ENCODE measurements at regions not wholly inside any gene's neighbourhood (a gene's known extent, or its start where the extent isn't known, plus 50 kb on each side); places are given as distances from the start of the nearest gene placed in this dataset.

GRCh38 chr2:14232217-14232616, 400.3 kb upstream of the LRATD1 start:
- Histone ChIP-seq H3K9ac (ENCODE audit: insufficient read depth in 1 of 2, low read depth in 2 of 2, low read length in 2 of 2) (no peak overlapping the region), H3K4me1 (replicated peaks in 1 of 2; ENCODE audit: control insufficient read depth in 2 of 2, insufficient read depth in 2 of 2, low read length in 2 of 2) (no peaks in the 10 kb centered on the region), H3K9me3 (replicated peaks; ENCODE audit: control insufficient read depth, insufficient read depth, low read depth, low read length) (no peaks in the 10 kb centered on the region), H3K27me3 (ENCODE audit: control insufficient read depth in 2 of 2, insufficient read depth in 2 of 2, low read length in 2 of 2) (no peaks in the 10 kb centered on the region), H3K4me3 (no peak overlapping the region), H3K27ac (ENCODE audit: extremely low read depth, low read depth, low read length) (no peak overlapping the region), H3K79me2 (ENCODE audit: control insufficient read depth, insufficient read depth, low read length) (no peaks in the 10 kb centered on the region), H3K36me3 (ENCODE audit: control insufficient read depth, insufficient read depth, low read length) (no peaks in the 10 kb centered on the region), H3K4me2 (ENCODE audit: insufficient read depth, low read length) (no peak overlapping the region), H3K9me1 (ENCODE audit: control insufficient read depth, insufficient read depth, low read length) (no peaks in the 10 kb centered on the region), H4K20me1 (replicated peaks; ENCODE audit: control insufficient read depth, insufficient read depth, low read length) (no peaks in the 10 kb centered on the region), H2AFZ (ENCODE audit: low read depth, low read length) (no peak overlapping the region)
- intact Hi-C loops (cut with micrococcal nuclease): no loop called here
- FAIRE-seq (no peak), DNase-seq (ENCODE audit: extremely low read depth in 1 of 4, low spot score in 3 of 4) (no peak), ATAC-seq (no peak)
- TF ChIP-seq ZNF165 (CRISPR knock-in tag; IDR thresholded peaks at IDR 0.05; ENCODE audit: borderline replicate concordance): no peak
- no peak for TF ChIP-seq CBX2 (IDR thresholded peaks at IDR 0.05; ENCODE audit: insufficient read depth, low read length, poor library complexity, severe bottlenecking)
- TF ChIP-seq SRSF1 (IDR thresholded peaks at IDR 0.05; ENCODE audit: low read depth, low read length): no peak
- no peak for TF ChIP-seq ETV6 (IDR thresholded peaks at IDR 0.05; ENCODE audit: borderline replicate concordance in 1 of 2, low read depth in 2 of 2, low read length in 1 of 2)
- TF ChIP-seq ETV6 (CRISPR knock-in tag; IDR thresholded peaks at IDR 0.05; ENCODE audit: borderline replicate concordance): no peak
- TF ChIP-seq ZNF551 (CRISPR knock-in tag; IDR thresholded peaks at IDR 0.05): no peak
- TF ChIP-seq STAT6 (CRISPR knock-in tag; IDR thresholded peaks at IDR 0.05): no peak
- CTCF ChIA-PET (ENCODE audit: low intra/inter-chr PET ratio): no interaction called here
- in situ Hi-C loops (cut with MboI): no loop called here
- no TSS peak for BruUV-seq (replicated peaks)
- POLR2A ChIA-PET: no interaction called here
- WGBS (ENCODE audit: insufficient coverage, low coverage, missing lambda C conversion rate): 0% methylated on average over 4 of the region's 4 CpGs
